ENCODE measurements at regions not wholly inside any gene's neighbourhood (a gene's known extent, or its start where the extent isn't known, plus 50 kb on each side); places are given as distances from the start of the nearest gene placed in this dataset.
"Not testable (repeated sequence)": the region's sequence is repeated elsewhere in the genome, so short reads cannot be mapped to it uniquely, and the experiment has no call there.

- not testable (repeated sequence) for TF ChIP-seq CTCF (IDR thresholded peaks at IDR 0.05; ENCODE audit: low read length); EZH2 (IDR thresholded peaks at IDR 0.05; ENCODE audit: borderline replicate concordance, low read length)
Observed at GRCh38 chr1:83274656-83275055, 724.3 kb downstream of the TTLL7 start.
